Liver (tissue), 8 donors: ENCODE measurements at regions not wholly inside any gene's neighbourhood (a gene's known extent, or its start where the extent isn't known, plus 50 kb on each side); places are given as distances from the start of the nearest gene placed in this dataset.

ENCODE experiments used
- DNase-seq: peaks from one replicate; pipeline ENCODE4 v3.0.0-alpha.2; 2017; ENCODE audit warnings: low spot score
- H3K27ac ChIP-seq, 2 donors: one replicate each; pipeline ENCODE4 v1.7.0; 2013; ENCODE audit warnings: inconsistent platforms in 2 of 2, low read length in 2 of 2, control low read depth in 1 of 2, low read depth in 1 of 2, mild to moderate bottlenecking in 1 of 2
- H3K27me3 ChIP-seq, 4 donors: one replicate each; pipeline versions ENCODE4 v1.6.1 to v1.7.0; 2013; ENCODE audit warnings: low read length in 3 of 4, inconsistent platforms in 1 of 4, mild to moderate bottlenecking in 1 of 4, moderate library complexity in 1 of 4; ENCODE audit not compliant: control insufficient read depth in 4 of 4, insufficient read depth in 4 of 4
- H3K36me3 ChIP-seq, 4 donors: one replicate each; pipeline versions ENCODE4 v1.6.1 to v1.7.0; 2013; ENCODE audit warnings: low read length in 3 of 4, mild to moderate bottlenecking in 3 of 4, low read depth in 1 of 4, moderate library complexity in 1 of 4; ENCODE audit not compliant: control insufficient read depth in 4 of 4, insufficient read depth in 3 of 4
- H3K4me1 ChIP-seq, 4 donors: one replicate each; pipeline versions ENCODE4 v1.6.1 to v1.7.0; 2013; ENCODE audit warnings: low read length in 3 of 4, mild to moderate bottlenecking in 3 of 4, moderate library complexity in 1 of 4; ENCODE audit not compliant: control insufficient read depth in 4 of 4, insufficient read depth in 4 of 4
- H3K4me3 ChIP-seq, 3 donors: one replicate each; pipeline versions ENCODE4 v1.6.1 to v1.7.0; 2013; ENCODE audit warnings: low read length in 3 of 3, control low read depth in 1 of 3, low read depth in 1 of 3, mild to moderate bottlenecking in 1 of 3
- H3K9ac ChIP-seq, 2 donors: one replicate each; pipeline ENCODE4 v1.7.0; 2013; ENCODE audit warnings: low read length in 2 of 2, mild to moderate bottlenecking in 2 of 2, moderate library complexity in 2 of 2, control low read depth in 1 of 2, low read depth in 1 of 2
- H3K9me3 ChIP-seq, 4 donors: one replicate each; pipeline versions ENCODE4 v1.6.1 to v1.7.0; 2013; ENCODE audit warnings: low read length in 3 of 4; ENCODE audit not compliant: control insufficient read depth in 4 of 4
- CTCF ChIP-seq: fragments of 150-350 bp; IDR thresholded peaks from 2 replicates; pipeline ENCODE4 v1.5.1; 2017; ENCODE audit warnings: improper control_type of control experiment, low read depth, low read length; ENCODE audit not compliant: missing input control
- EGR1 ChIP-seq, 2 donors: IDR thresholded peaks; 2 replicates each; pipeline ENCODE4 v1.6.1; 2016 to 2018; ENCODE audit warnings: antibody characterized with exemption in 2 of 2, low read depth in 2 of 2
- FOXA1 ChIP-seq: IDR thresholded peaks from 2 replicates; pipeline ENCODE4 v1.6.1; 2016; ENCODE audit warnings: antibody characterized with exemption
- GABPA ChIP-seq, 2 donors: IDR thresholded peaks in 1 of 2; conservative IDR thresholded peaks in 1 of 2; 2 replicates each; pipeline ENCODE4 v1.6.1; 2016; ENCODE audit warnings: antibody characterized with exemption in 2 of 2, mild to moderate bottlenecking in 1 of 2, moderate library complexity in 1 of 2
- HNF4A ChIP-seq, 2 donors: conservative IDR thresholded peaks; 2 replicates each; pipeline ENCODE4 v1.6.1; 2016; ENCODE audit warnings: antibody characterized with exemption in 2 of 2, mild to moderate bottlenecking in 2 of 2
- HNF4G ChIP-seq: IDR thresholded peaks from 2 replicates; pipeline ENCODE4 v1.6.1; 2016; ENCODE audit warnings: antibody characterized with exemption
- JUND ChIP-seq, 2 donors: IDR thresholded peaks; 2 replicates each; pipeline ENCODE4 v1.6.1; 2016; ENCODE audit warnings: antibody characterized with exemption in 2 of 2
- MAX ChIP-seq: IDR thresholded peaks from 2 replicates; pipeline ENCODE4 v1.6.1; 2016; ENCODE audit warnings: antibody characterized with exemption
- NR2F2 ChIP-seq: IDR thresholded peaks from 2 replicates; pipeline ENCODE4 v1.6.1; 2016; ENCODE audit warnings: antibody characterized with exemption
- RAD21 ChIP-seq, 2 donors: IDR thresholded peaks; 2 replicates each; pipeline ENCODE4 v1.6.1; 2016; ENCODE audit warnings: antibody characterized with exemption in 2 of 2, mild to moderate bottlenecking in 2 of 2
- REST ChIP-seq: IDR thresholded peaks from 2 replicates; pipeline ENCODE4 v1.6.1; 2016; ENCODE audit warnings: antibody characterized with exemption, mild to moderate bottlenecking
- RXRA ChIP-seq, 2 donors: IDR thresholded peaks; 2 replicates each; pipeline ENCODE4 v1.6.1; 2017 to 2018; ENCODE audit warnings: antibody characterized with exemption in 2 of 2, mild to moderate bottlenecking in 1 of 2
- SP1 ChIP-seq: IDR thresholded peaks from 2 replicates; pipeline ENCODE4 v1.6.1; 2018; ENCODE audit warnings: antibody characterized with exemption, mild to moderate bottlenecking
- TAF1 ChIP-seq: conservative IDR thresholded peaks from 2 replicates; pipeline ENCODE4 v1.6.1; 2016; ENCODE audit warnings: antibody characterized with exemption, mild to moderate bottlenecking
- YY1 ChIP-seq: IDR thresholded peaks from 2 replicates; pipeline ENCODE4 v1.6.1; 2016; ENCODE audit warnings: antibody characterized with exemption, mild to moderate bottlenecking
- ZBTB33 ChIP-seq: IDR thresholded peaks from 2 replicates; pipeline ENCODE4 v1.6.1; 2016; ENCODE audit warnings: antibody characterized with exemption
- WGBS: extraction: QIAGEN DNeasy Blood & Tissue Kit; methylation state at CpG from one replicate; pipeline ENCODE4 v1.1.7; 2013; 5-methylcytosine and 5-hydroxymethylcytosine counted together
- donor health status: healthy.
- donor health status: healthy.
- donor health status: healthy.
- donor health status: healthy.
- donor health status: healthy.

- H3K27me3 ChIP-seq, result no peaks in the 10 kb centered on the region
- H3K9ac ChIP-seq, result no peak overlapping the region
- no peaks in the 10 kb centered on the region for H3K9me3 ChIP-seq
- H3K36me3 ChIP-seq, result no peaks in the 10 kb centered on the region
- TF ChIP-seq GABPA (IDR thresholded peaks at IDR 0.05 in 1 of 2, conservative IDR thresholded peaks at IDR 0.05 in 1 of 2), result no peak
- H3K4me1 ChIP-seq, result no peaks in the 10 kb centered on the region
- H3K27ac ChIP-seq, result no peak overlapping the region
- no peak overlapping the region for H3K4me3 ChIP-seq
- 72% methylated on average over 5 of the region's 5 CpGs for WGBS
- DNase-seq, result no peak
Measured at GRCh38 chrX:25650216-25650820, 487.8 kb upstream of the MAGEB18 start.

- Histone ChIP-seq H3K27me3 (no peaks in the 10 kb centered on the region), H3K4me3 (no peak overlapping the region), H3K9me3 (no peaks in the 10 kb centered on the region), H3K36me3 (no peaks in the 10 kb centered on the region), H3K9ac (no peak overlapping the region), H3K4me1 (no peaks in the 10 kb centered on the region), H3K27ac (no peak overlapping the region)
- WGBS, result 71% methylated on average over 3 of the region's 3 CpGs
- no peak for DNase-seq
- no peak for TF ChIP-seq FOXA1
- TF ChIP-seq ZBTB33, result no peak
- TF ChIP-seq YY1, result no peak
- no peak for TF ChIP-seq SP1
- TF ChIP-seq NR2F2, result no peak
- TF ChIP-seq JUND (IDR thresholded peaks at IDR 0.05), result no peak
- no peak for TF ChIP-seq RAD21 (IDR thresholded peaks at IDR 0.05)
- no peak for TF ChIP-seq HNF4A (conservative IDR thresholded peaks at IDR 0.05)
- TF ChIP-seq MAX, result no peak
- TF ChIP-seq EGR1 (IDR thresholded peaks at IDR 0.05; ENCODE audit: low read depth in 2 of 2), result no peak
- TF ChIP-seq REST, result no peak
- no peak for TF ChIP-seq TAF1
Measured at GRCh38 chrX:25659317-25659716, 478.8 kb upstream of the MAGEB18 start.

GRCh38 chrX:25663701-25664100 is 474.4 kb upstream of the MAGEB18 start:
- Histone ChIP-seq H3K9me3 (no peaks in the 10 kb centered on the region), H3K36me3 (no peaks in the 10 kb centered on the region), H3K4me3 (no peak overlapping the region), H3K27ac (no peak overlapping the region), H3K4me1 (no peaks in the 10 kb centered on the region), H3K27me3 (no peaks in the 10 kb centered on the region), H3K9ac (no peak overlapping the region)
- 69% methylated on average over 5 of the region's 5 CpGs for WGBS
- no peak for DNase-seq
- TF ChIP-seq CTCF, result no peak
- no peak for TF ChIP-seq JUND (IDR thresholded peaks at IDR 0.05)
- no peak for TF ChIP-seq YY1
- no peak for TF ChIP-seq GABPA (IDR thresholded peaks at IDR 0.05 in 1 of 2, conservative IDR thresholded peaks at IDR 0.05 in 1 of 2)
- no peak for TF ChIP-seq HNF4G
- TF ChIP-seq RAD21 (IDR thresholded peaks at IDR 0.05), result no peak
- TF ChIP-seq EGR1 (IDR thresholded peaks at IDR 0.05; ENCODE audit: low read depth in 2 of 2), result no peak
- TF ChIP-seq MAX, result no peak
- TF ChIP-seq FOXA1, result no peak
- TF ChIP-seq RXRA (IDR thresholded peaks at IDR 0.05), result no peak
- no peak for TF ChIP-seq SP1
- TF ChIP-seq REST, result no peak
